ENCODE measurements at regions not wholly inside any gene's neighbourhood (a gene's known extent, or its start where the extent isn't known, plus 50 kb on each side); places are given as distances from the start of the nearest gene placed in this dataset.

DNA sequence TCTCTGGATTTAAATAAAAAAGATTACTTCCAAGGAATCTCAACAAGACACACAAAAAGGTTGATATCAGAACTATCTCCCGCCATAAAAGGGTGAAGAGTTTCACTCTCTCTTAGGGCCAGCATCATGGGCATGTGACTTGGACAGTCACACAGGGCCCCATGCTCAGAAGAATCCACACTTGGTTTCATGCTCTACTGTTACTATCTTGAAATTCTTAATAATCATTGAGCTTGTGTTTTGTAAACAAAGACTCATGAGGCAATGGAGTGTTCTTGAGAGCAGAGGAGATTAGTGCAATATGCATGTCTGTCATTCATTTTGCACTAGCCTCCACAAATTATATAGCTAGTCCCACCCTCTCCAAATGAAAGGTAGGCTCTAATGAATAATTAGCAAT is 58.4 kb downstream of the HMHB1 start:
- Histone ChIP-seq H3K4me1 (ENCODE audit: control insufficient read depth, insufficient read depth, low read length) (peaks cover 13% of the 10 kb centered on the region), H3K4me3 (ENCODE audit: low read length) (no peak overlapping the region), H3K36me3 (ENCODE audit: control insufficient read depth, insufficient read depth, low read length) (no peaks in the 10 kb centered on the region), H3K27ac (ENCODE audit: low read length) (no peak overlapping the region), H3K9me3 (replicated peaks; ENCODE audit: control insufficient read depth, low read depth, low read length) (no peaks in the 10 kb centered on the region), H3K27me3 (ENCODE audit: control insufficient read depth, insufficient read depth, low read length) (no peaks in the 10 kb centered on the region)
- WGBS (ENCODE audit: insufficient coverage) = no CpG with 5 or more reads among the region's 1 CpG
- DNase-seq = no peak

DNA sequence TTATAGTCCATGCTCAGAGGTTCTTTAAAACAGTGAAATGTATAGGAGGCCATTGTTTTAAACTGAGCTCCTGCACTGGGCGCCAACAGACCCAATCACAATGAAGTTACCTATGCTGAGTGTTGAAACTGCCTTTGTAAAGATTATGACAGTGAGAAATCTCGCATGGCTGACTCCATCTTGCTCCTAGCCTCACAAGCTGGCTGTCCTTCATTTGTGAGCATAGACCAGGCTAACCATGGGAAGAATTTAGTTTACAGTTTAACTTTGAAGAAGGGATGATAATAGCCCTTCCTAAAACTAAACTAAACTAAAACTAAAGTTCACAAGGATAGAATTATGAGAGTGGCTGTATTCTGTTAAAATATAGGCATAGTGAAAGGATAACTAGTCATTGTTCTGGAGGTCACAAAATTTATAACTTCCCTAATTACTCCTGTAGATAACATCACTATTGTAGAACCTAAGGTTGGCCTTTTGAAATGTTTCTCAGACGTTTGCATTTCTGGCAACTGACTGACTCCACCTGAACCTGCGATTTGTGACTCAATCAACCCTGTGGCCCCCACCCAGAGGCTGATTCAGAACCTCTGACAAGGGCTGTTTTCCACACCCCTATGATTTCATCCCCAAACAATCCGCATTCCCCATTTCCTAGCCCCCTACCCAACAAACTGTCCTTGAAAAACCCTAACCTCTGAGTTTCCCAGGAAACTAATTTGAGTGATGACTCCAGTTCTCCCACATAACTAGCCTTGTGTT is 59.1 kb downstream of the HMHB1 start:
- Histone ChIP-seq H3K36me3 (ENCODE audit: control insufficient read depth, insufficient read depth, low read length) (no peaks in the 10 kb centered on the region), H3K9me3 (replicated peaks; ENCODE audit: control insufficient read depth, low read depth, low read length) (no peaks in the 10 kb centered on the region), H3K4me3 (ENCODE audit: low read length) (no peak overlapping the region), H3K27me3 (ENCODE audit: control insufficient read depth, insufficient read depth, low read length) (no peaks in the 10 kb centered on the region), H3K27ac (ENCODE audit: low read length) (no peak overlapping the region), H3K4me1 (ENCODE audit: control insufficient read depth, insufficient read depth, low read length) (peaks cover 9% of the 10 kb centered on the region)
- DNase-seq = no peak
- 81% methylated on average over 3 of the region's 5 CpGs for WGBS (ENCODE audit: insufficient coverage)

DNA sequence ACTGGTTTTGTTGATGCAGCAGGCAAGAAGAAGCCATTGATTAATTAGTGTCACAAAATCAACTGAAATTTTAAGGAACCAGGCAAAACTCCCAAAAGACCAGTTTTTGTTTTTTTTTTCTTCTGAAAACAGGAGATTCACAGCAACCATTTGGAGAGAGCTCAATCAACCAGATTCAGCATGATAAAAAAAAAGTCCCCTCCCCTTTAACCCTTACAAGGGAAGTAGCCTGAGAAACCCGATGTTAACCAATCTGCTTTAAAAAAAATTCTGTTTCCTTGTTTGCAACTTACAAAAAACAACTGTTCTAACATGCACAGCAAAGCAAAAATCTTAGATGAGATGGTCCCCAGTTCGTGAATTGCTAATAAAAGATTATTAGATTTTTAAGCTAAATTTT is 59.7 kb downstream of the HMHB1 start:
- no CpG with 5 or more reads among the region's 2 CpGs for WGBS (ENCODE audit: insufficient coverage)

DNA sequence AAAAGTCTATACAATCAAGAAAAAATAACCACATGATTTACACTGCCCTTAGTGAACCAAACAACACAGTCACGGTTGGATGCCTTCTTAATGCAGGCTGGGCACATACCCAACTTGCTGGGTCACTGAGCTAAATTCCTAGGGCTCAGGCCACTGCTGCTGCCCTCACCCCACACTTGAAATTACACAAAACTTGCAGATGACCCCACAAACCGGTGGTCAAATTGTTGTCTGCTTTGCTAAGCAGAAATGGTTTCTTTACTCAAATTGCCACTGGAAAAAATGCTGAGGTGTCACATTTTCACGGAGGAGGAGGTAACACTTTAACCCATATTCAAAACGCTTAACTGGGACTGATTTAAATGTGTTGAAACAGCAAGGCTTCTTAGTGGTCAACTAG is 62.4 kb downstream of the HMHB1 start:
- peak; percentile 64 for DNase-seq
- no peak overlapping the region for H3K27ac ChIP-seq (ENCODE audit: low read length)
- H3K36me3 ChIP-seq (ENCODE audit: control insufficient read depth, insufficient read depth, low read length) = no peaks in the 10 kb centered on the region
- H3K27me3 ChIP-seq (ENCODE audit: control insufficient read depth, insufficient read depth, low read length) = no peaks in the 10 kb centered on the region
- 29% methylated on average over 2 of the region's 4 CpGs for WGBS (ENCODE audit: insufficient coverage)
- H3K4me1 ChIP-seq (ENCODE audit: control insufficient read depth, insufficient read depth, low read length) = peaks cover 5% of the 10 kb centered on the region
- H3K4me3 ChIP-seq (ENCODE audit: low read length) = no peak overlapping the region
- no peaks in the 10 kb centered on the region for H3K9me3 ChIP-seq (replicated peaks; ENCODE audit: control insufficient read depth, low read depth, low read length)

More for the DNA sequence above, 59.7 kb downstream of the HMHB1 start:
- H3K9me3 ChIP-seq (replicated peaks; ENCODE audit: control insufficient read depth, low read depth, low read length) = no peaks in the 10 kb centered on the region
- H3K4me1 ChIP-seq (ENCODE audit: control insufficient read depth, insufficient read depth, low read length) = peaks cover 5% of the 10 kb centered on the region
- no peak overlapping the region for H3K27ac ChIP-seq (ENCODE audit: low read length)
- DNase-seq = no peak
- H3K4me3 ChIP-seq (ENCODE audit: low read length) = no peak overlapping the region
- no peaks in the 10 kb centered on the region for H3K36me3 ChIP-seq (ENCODE audit: control insufficient read depth, insufficient read depth, low read length)
- H3K27me3 ChIP-seq (ENCODE audit: control insufficient read depth, insufficient read depth, low read length) = no peaks in the 10 kb centered on the region

DNA sequence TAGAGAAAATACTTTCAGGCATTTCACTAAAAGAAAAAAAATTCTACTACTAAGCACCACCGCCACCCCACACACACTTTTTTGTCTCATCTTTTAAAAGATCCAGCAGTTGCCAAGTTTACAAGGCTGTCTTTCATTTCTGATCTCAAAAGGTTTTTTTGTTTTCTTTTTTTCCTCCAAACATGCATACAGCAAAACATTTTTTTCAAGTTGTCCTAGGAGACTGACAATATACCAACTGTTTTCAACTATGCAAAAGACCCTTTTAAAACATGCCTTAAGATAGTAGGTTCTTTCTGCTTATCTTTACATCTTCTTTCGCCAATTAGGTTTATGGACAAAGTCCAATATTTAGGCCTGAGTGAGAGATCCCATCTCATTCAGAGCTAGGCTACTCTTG is 65.2 kb downstream of the HMHB1 start:
- DNase-seq = no peak
- H3K36me3 ChIP-seq (ENCODE audit: control insufficient read depth, insufficient read depth, low read length) = no peaks in the 10 kb centered on the region
- no peaks in the 10 kb centered on the region for H3K27me3 ChIP-seq (ENCODE audit: control insufficient read depth, insufficient read depth, low read length)
- H3K4me3 ChIP-seq (ENCODE audit: low read length) = no peak overlapping the region
- 80% methylated on average over 1 of the region's 2 CpGs for WGBS (ENCODE audit: insufficient coverage)
- no peaks in the 10 kb centered on the region for H3K9me3 ChIP-seq (replicated peaks; ENCODE audit: control insufficient read depth, low read depth, low read length)
- H3K4me1 ChIP-seq (ENCODE audit: control insufficient read depth, insufficient read depth, low read length) = peaks cover 5% of the 10 kb centered on the region
- H3K27ac ChIP-seq (ENCODE audit: low read length) = no peak overlapping the region

DNA sequence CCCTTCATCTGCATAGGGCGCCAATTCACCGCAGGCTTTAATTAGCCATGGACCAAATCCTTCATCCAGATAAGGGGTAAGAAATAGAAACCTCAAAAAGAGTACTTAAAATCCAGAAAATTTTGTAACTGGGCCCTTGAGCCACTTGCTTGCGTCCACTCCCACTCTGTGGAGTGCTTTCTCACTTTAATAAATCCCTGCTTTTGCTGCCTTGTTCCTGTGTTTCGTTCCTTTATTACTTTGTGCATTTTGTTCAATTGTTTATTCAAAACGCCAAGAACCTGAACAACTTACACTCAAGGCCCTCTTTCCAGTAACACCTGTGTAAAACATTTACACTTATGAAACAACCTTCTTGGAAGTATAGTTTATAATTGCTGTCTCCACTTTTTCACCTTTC is 66.5 kb downstream of the HMHB1 start:
- no peak overlapping the region for H3K4me3 ChIP-seq (ENCODE audit: low read length)
- H3K4me1 ChIP-seq (ENCODE audit: control insufficient read depth, insufficient read depth, low read length) = peaks cover 5% of the 10 kb centered on the region
- no peaks in the 10 kb centered on the region for H3K9me3 ChIP-seq (replicated peaks; ENCODE audit: control insufficient read depth, low read depth, low read length)
- 86% methylated on average over 1 of the region's 5 CpGs for WGBS (ENCODE audit: insufficient coverage)
- H3K36me3 ChIP-seq (ENCODE audit: control insufficient read depth, insufficient read depth, low read length) = no peaks in the 10 kb centered on the region
- DNase-seq = no peak
- no peaks in the 10 kb centered on the region for H3K27me3 ChIP-seq (ENCODE audit: control insufficient read depth, insufficient read depth, low read length)
- no peak overlapping the region for H3K27ac ChIP-seq (ENCODE audit: low read length)

DNA sequence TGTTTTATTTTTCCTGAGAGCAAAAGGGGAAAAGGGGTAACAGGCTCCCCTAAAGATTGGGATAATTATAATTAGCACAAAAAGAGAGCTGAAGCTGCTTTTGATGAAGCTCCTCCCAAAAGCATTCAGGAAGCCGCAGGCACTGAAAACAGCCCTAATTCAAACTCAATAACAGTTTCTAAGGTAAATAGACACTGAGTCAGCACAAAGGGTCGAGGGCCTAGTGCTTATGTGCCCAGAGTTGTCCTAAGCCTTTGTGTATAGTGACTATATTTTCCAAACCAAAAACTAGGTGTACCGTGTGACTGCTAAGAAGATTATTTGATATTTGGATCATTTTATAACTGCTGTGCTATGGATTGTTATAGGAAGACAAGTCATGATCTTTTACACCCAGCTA is 67.7 kb downstream of the HMHB1 start:
- no peak for DNase-seq
- H3K36me3 ChIP-seq (ENCODE audit: control insufficient read depth, insufficient read depth, low read length) = no peaks in the 10 kb centered on the region
- no peaks in the 10 kb centered on the region for H3K27me3 ChIP-seq (ENCODE audit: control insufficient read depth, insufficient read depth, low read length)
- no peak overlapping the region for H3K27ac ChIP-seq (ENCODE audit: low read length)
- H3K9me3 ChIP-seq (replicated peaks; ENCODE audit: control insufficient read depth, low read depth, low read length) = no peaks in the 10 kb centered on the region
- H3K4me1 ChIP-seq (ENCODE audit: control insufficient read depth, insufficient read depth, low read length) = no peaks in the 10 kb centered on the region
- WGBS (ENCODE audit: insufficient coverage) = no CpG with 5 or more reads among the region's 3 CpGs
- H3K4me3 ChIP-seq (ENCODE audit: low read length) = no peak overlapping the region

DNA sequence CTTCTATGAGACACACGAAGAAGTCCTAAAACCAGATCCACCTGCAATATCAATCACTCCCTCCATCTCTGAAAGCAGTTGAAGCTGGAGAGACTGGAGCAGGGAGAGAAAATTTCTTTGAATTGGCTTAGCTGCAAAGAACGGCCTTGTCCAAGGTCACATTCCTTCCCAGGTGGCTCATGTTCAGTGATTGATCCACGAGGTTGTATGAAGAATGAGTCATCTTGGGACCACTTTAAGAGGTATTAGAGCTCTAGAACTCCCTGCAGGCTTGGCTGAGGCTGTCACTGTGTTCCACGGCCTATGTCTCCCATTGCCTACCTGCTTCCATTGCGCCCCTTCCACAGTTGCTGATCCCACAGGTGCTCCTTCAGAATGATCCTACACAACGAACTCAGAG is 68.2 kb downstream of the HMHB1 start:
- Histone ChIP-seq H3K4me1 (ENCODE audit: control insufficient read depth, insufficient read depth, low read length) (no peaks in the 10 kb centered on the region), H3K27me3 (ENCODE audit: control insufficient read depth, insufficient read depth, low read length) (no peaks in the 10 kb centered on the region), H3K36me3 (ENCODE audit: control insufficient read depth, insufficient read depth, low read length) (no peaks in the 10 kb centered on the region), H3K4me3 (ENCODE audit: low read length) (no peak overlapping the region), H3K9me3 (replicated peaks; ENCODE audit: control insufficient read depth, low read depth, low read length) (no peaks in the 10 kb centered on the region), H3K27ac (ENCODE audit: low read length) (no peak overlapping the region)
- no peak for DNase-seq
- 65% methylated on average over 5 of the region's 6 CpGs for WGBS (ENCODE audit: insufficient coverage)

DNA sequence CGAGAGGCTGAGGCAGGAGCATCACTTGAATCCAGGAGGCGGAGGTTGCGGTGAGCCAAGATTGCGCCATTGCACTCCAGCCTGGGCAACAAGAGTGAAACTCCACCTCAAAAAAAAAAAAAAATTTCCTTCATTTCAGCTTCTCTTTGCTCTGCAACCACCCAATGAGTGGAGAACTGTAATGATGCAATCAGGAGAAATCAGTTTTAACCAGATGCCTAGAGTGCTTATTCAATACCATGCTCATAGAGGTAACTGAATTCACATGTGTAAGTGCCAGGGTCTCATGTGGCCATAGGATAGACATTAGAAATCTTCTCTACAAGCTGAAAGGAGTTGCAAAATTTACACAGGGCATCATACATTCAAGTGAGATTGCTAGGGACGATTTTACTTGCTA is 70.6 kb downstream of the HMHB1 start:
- 91% methylated on average over 5 of the region's 5 CpGs for WGBS (ENCODE audit: insufficient coverage)
- no peaks in the 10 kb centered on the region for H3K9me3 ChIP-seq (replicated peaks; ENCODE audit: control insufficient read depth, low read depth, low read length)
- no peak for DNase-seq

DNA sequence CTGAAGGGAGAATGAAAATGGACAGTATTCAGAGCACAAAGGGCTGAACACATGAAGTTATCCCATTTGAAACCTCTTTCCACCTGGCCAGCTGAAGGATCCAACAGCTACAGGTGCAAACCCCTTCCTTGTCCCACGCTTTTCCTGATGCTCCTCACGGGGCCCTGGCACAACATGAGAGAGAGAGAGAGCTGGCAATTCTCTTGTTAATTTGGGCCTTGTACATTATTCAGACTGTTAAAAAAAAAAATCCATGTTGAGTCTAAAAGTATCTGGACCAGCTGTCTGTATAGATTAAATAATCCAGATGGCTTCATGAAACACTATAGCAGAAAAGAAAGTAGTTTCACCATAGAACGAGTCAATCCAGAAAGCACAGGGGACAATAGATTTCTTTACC is 74.1 kb downstream of the HMHB1 start:
- Histone ChIP-seq H3K4me3 (ENCODE audit: low read length) (no peak overlapping the region), H3K9me3 (replicated peaks; ENCODE audit: control insufficient read depth, low read depth, low read length) (no peaks in the 10 kb centered on the region), H3K4me1 (ENCODE audit: control insufficient read depth, insufficient read depth, low read length) (peaks cover 26% of the 10 kb centered on the region), H3K27me3 (ENCODE audit: control insufficient read depth, insufficient read depth, low read length) (no peaks in the 10 kb centered on the region), H3K36me3 (ENCODE audit: control insufficient read depth, insufficient read depth, low read length) (no peaks in the 10 kb centered on the region), H3K27ac (ENCODE audit: low read length) (peak overlapping the region; percentile 80)
- WGBS (ENCODE audit: insufficient coverage) = no CpG with 5 or more reads among the region's 3 CpGs
- DNase-seq = peak; percentile 85

More for the DNA sequence above, 70.6 kb downstream of the HMHB1 start:
- H3K4me1 ChIP-seq (ENCODE audit: control insufficient read depth, insufficient read depth, low read length) = peaks cover 12% of the 10 kb centered on the region
- H3K36me3 ChIP-seq (ENCODE audit: control insufficient read depth, insufficient read depth, low read length) = no peaks in the 10 kb centered on the region
- no peak overlapping the region for H3K4me3 ChIP-seq (ENCODE audit: low read length)
- no peaks in the 10 kb centered on the region for H3K27me3 ChIP-seq (ENCODE audit: control insufficient read depth, insufficient read depth, low read length)
- H3K27ac ChIP-seq (ENCODE audit: low read length) = no peak overlapping the region

Measured in muscle of leg (tissue), 3 donors.